Pancreas (tissue), 10 donors: ENCODE measurements at regions not wholly inside any gene's neighbourhood (a gene's known extent, or its start where the extent isn't known, plus 50 kb on each side); places are given as distances from the start of the nearest gene placed in this dataset.
"Not testable (repeated sequence)": the region's sequence is repeated elsewhere in the genome, so short reads cannot be mapped to it uniquely, and the experiment has no call there.

Source experiments
- ATAC-seq, 4 donors: fragments of 200-7000 bp; cut with Tn5 transposase; one replicate each; pipeline versions ENCODE4 v1.8.0 to v1.9.1; 2020; ENCODE audit warnings: mild to moderate bottlenecking in 4 of 4, moderate library complexity in 4 of 4
- DNase-seq, 6 donors: peaks; one replicate each; pipeline ENCODE4 v3.0.0-alpha.2; 2020
- FAIRE-seq: peaks from 2 replicates; lab custom pipeline; 2012; peaks lifted over from hg19 to GRCh38; lab: Jason Lieb, UNC
- H3K27ac ChIP-seq, 4 donors: fragments of 200-600 bp; sonication (generic); 1 replicate in 3 of 4; 2 replicates in 1 of 4; pipeline versions ENCODE4 v1.5.0 to v1.8.0; 2020
- H3K27me3 ChIP-seq, 4 donors: fragments of 200-600 bp; one replicate each; pipeline ENCODE4 v1.8.0; 2021
- H3K36me3 ChIP-seq, 3 donors: fragments of 200-600 bp; sonication (generic) in 1 of 3; one replicate each; pipeline versions ENCODE4 v1.5.0 to v1.8.0; 2020 to 2021
- H3K4me1 ChIP-seq, 3 donors: fragments of 200-600 bp; one replicate each; pipeline ENCODE4 v1.8.0; 2021
- H3K4me3 ChIP-seq, 4 donors: fragments of 200-600 bp; sonication (generic) in 2 of 4; one replicate each; pipeline versions ENCODE4 v1.5.0 to v1.8.0; 2020 to 2021
- H3K9me3 ChIP-seq, 4 donors: fragments of 200-600 bp; one replicate each; pipeline ENCODE4 v1.8.0; 2021
- WGBS, 2 donors: extraction: QIAGEN DNeasy Blood & Tissue Kit; methylation state at CpG; one replicate each; pipeline ENCODE4 v1.1.7; 2013; 5-methylcytosine and 5-hydroxymethylcytosine counted together
- intact Hi-C, 3 donors: fragments of 100-400 bp; cut with DNase I; formaldehyde crosslinking; loops; one replicate each; pipeline versions ENCODE4 v1.11.1 to v1.14.2; 2022
- TF ChIP-seq, protein P1 (sequence below), 4 donors: fragments of 200-600 bp; sonication (generic) in 3 of 4; IDR thresholded peaks; one replicate each; pipeline versions ENCODE4 v1.5.0 to v1.8.0; 2021; ENCODE audit warnings: antibody characterized with exemption in 4 of 4
- donor health status: healthy with polysubstance abuse.
- donor health status: DM: no; HTN: no; CAD: no; lungs with moderate emphysema.
- donor health status: DM: no; HTN: no; CAD: no.
- donor health status: control.
- donor health status: control.
- donor health status: Bipolar disorder and iron deficiency.
- donor health status: DM: yes; HTN: yes; CAD: no.
- donor health status: DM: no; HTN: no; CAD: no.
- donor health status: DM: no; HTN: no; CAD: no.
- donor health status: DM: yes; HTN: yes; CAD: no.

DNA sequence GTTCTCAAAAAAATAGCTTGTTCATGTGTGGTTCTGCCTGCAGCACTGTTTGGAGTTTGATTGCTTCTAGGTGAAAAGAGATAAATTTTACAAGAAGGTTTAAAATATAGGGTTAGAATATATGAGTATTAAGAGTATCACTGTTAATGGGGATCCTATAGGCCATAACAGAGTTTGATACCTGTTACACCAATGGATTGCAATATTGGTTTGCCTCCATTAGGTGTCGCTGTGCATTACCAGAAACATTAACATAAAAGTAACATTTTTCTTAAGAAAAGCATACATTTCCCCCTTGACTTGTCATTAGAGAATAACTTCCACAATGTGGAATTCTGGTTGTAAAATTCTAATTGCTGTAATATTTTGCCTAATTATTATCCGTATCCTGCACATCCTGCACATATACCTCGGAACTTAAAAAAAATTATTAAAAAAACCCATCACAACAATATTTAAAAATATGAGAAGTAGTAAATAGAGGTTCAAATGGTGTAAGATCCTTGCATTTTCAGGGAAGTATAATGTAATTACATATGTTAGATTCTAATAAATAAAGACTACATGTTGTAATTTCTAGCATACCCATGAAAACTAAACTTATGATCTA, 63.0 kb downstream of the CYP4A11 start:
- ATAC-seq (peak in 2 of 4 donors; percentile 43 to 58), DNase-seq (peak in 1 of 6 donors; percentile 26), FAIRE-seq (peak; percentile 74)
- intact Hi-C loops, H3K36me3 ChIP-seq, H3K4me1 ChIP-seq, H3K27ac ChIP-seq, H3K27me3 ChIP-seq, H3K9me3 ChIP-seq, H3K4me3 ChIP-seq: not testable (repeated sequence)
- TF ChIP-seq, protein P1, sequence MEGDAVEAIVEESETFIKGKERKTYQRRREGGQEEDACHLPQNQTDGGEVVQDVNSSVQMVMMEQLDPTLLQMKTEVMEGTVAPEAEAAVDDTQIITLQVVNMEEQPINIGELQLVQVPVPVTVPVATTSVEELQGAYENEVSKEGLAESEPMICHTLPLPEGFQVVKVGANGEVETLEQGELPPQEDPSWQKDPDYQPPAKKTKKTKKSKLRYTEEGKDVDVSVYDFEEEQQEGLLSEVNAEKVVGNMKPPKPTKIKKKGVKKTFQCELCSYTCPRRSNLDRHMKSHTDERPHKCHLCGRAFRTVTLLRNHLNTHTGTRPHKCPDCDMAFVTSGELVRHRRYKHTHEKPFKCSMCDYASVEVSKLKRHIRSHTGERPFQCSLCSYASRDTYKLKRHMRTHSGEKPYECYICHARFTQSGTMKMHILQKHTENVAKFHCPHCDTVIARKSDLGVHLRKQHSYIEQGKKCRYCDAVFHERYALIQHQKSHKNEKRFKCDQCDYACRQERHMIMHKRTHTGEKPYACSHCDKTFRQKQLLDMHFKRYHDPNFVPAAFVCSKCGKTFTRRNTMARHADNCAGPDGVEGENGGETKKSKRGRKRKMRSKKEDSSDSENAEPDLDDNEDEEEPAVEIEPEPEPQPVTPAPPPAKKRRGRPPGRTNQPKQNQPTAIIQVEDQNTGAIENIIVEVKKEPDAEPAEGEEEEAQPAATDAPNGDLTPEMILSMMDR (IDR thresholded peaks at IDR 0.05) = peak in 3 of 4 donors; percentile 36 to 49 (median 45)
- 24 to 32% methylated on average over 3 of the region's 3 CpGs for WGBS, 2 donors

DNA sequence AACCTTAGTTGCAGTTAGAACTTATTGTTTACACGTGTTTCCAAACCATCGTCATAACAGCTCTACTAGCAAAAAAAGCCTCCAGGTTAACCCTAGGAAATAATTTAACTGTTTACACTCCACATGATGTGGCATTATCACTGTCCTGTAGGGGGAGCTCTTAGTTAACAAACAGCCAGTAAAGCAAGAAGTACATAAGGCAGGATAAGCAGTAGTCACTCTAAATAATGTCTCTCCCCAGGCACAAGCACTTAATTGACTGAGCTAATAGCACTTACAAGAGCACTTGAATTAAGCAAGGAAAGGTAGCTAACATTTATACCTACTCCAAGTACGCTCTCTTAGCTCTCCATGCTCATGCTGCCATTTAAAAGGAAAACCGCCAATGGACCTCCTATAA, 65.2 kb downstream of the CYP4A11 start:
- FAIRE-seq = not testable (repeated sequence)

More for the DNA sequence above, 65.2 kb downstream of the CYP4A11 start:
- H3K27ac ChIP-seq, H3K9me3 ChIP-seq, intact Hi-C loops, H3K27me3 ChIP-seq, ATAC-seq, DNase-seq, H3K4me1 ChIP-seq, H3K4me3 ChIP-seq, H3K36me3 ChIP-seq: not testable (repeated sequence)
- 26 to 36% methylated on average over 4 of the region's 4 CpGs for WGBS, 2 donors
- TF ChIP-seq, protein P1 (IDR thresholded peaks at IDR 0.05) = peak in 1 of 4 donors; percentile 10
